ENCODE measurements at regions not wholly inside any gene's neighbourhood (a gene's known extent, or its start where the extent isn't known, plus 50 kb on each side); places are given as distances from the start of the nearest gene placed in this dataset.

- no peaks in the 10 kb centered on the region for H3K27me3 Mint-ChIP-seq
- H3K4me1 Mint-ChIP-seq = no peaks in the 10 kb centered on the region
- H3K36me3 Mint-ChIP-seq (ENCODE audit: low read depth) = no peaks in the 10 kb centered on the region
- ATAC-seq (ENCODE audit: low read depth) (no peak), DNase-seq (no peak)
- no peak for TF ChIP-seq CTCF (IDR thresholded peaks at IDR 0.05)
- POLR2A ChIA-PET = no interaction called here
- intact Hi-C loops (cut with micrococcal nuclease) = no loop called here
- no peaks in the 10 kb centered on the region for H3K9me3 Mint-ChIP-seq
- CTCF ChIA-PET = no interaction called here
- H3K27ac Mint-ChIP-seq = no peak overlapping the region
- H3K4me3 Mint-ChIP-seq = no peak overlapping the region
These were observed 75.9 kb downstream of the FOXA2 start for GRCh38 chr20:22508426-22508825.

GRCh38 chr20:22507240-22507961 is 77.0 kb downstream of the FOXA2 start:
- no peak for ATAC-seq (ENCODE audit: low read depth)
- Mint-ChIP-seq H3K4me1 (no peaks in the 10 kb centered on the region), H3K27me3 (no peaks in the 10 kb centered on the region), H3K27ac (no peak overlapping the region), H3K9me3 (no peaks in the 10 kb centered on the region), H3K36me3 (ENCODE audit: low read depth) (no peaks in the 10 kb centered on the region), H3K4me3 (no peak overlapping the region)
- POLR2A ChIA-PET = no interaction called here
- CTCF ChIA-PET = no interaction called here
- intact Hi-C loops (cut with micrococcal nuclease) = no loop called here
- DNase-seq = no peak
- no peak for TF ChIP-seq CTCF (IDR thresholded peaks at IDR 0.05)

- Mint-ChIP-seq H3K27ac (no peak overlapping the region), H3K36me3 (ENCODE audit: low read depth) (no peaks in the 10 kb centered on the region), H3K4me3 (no peak overlapping the region), H3K9me3 (no peaks in the 10 kb centered on the region), H3K27me3 (no peaks in the 10 kb centered on the region), H3K4me1 (no peaks in the 10 kb centered on the region)
- ChIA-PET CTCF (no interaction called here), POLR2A (no interaction called here)
- ATAC-seq (ENCODE audit: low read depth) = no peak
- no peak for TF ChIP-seq CTCF (IDR thresholded peaks at IDR 0.05)
- intact Hi-C loops (cut with micrococcal nuclease) = no loop called here
- DNase-seq = no peak
These were observed 77.5 kb downstream of the FOXA2 start for GRCh38 chr20:22506827-22507226.

GRCh38 chr20:22504829-22505377 is 79.5 kb downstream of the FOXA2 start:
- Mint-ChIP-seq H3K36me3 (ENCODE audit: low read depth) (no peaks in the 10 kb centered on the region), H3K9me3 (no peaks in the 10 kb centered on the region), H3K4me3 (no peak overlapping the region), H3K4me1 (no peaks in the 10 kb centered on the region), H3K27ac (no peak overlapping the region), H3K27me3 (no peaks in the 10 kb centered on the region)
- intact Hi-C loops (cut with micrococcal nuclease) = no loop called here
- DNase-seq (no peak), ATAC-seq (ENCODE audit: low read depth) (no peak)
- ChIA-PET POLR2A (no interaction called here), CTCF (no interaction called here)
- TF ChIP-seq CTCF (IDR thresholded peaks at IDR 0.05) = no peak

GRCh38 chr20:22503577-22503976 is 80.8 kb downstream of the FOXA2 start:
- intact Hi-C loops (cut with micrococcal nuclease) = no loop called here
- no peak overlapping the region for H3K4me3 Mint-ChIP-seq
- no peaks in the 10 kb centered on the region for H3K36me3 Mint-ChIP-seq (ENCODE audit: low read depth)
- ATAC-seq (ENCODE audit: low read depth) = no peak
- H3K4me1 Mint-ChIP-seq = no peaks in the 10 kb centered on the region
- no peak for TF ChIP-seq CTCF (IDR thresholded peaks at IDR 0.05)
- no peaks in the 10 kb centered on the region for H3K9me3 Mint-ChIP-seq
- no peak for DNase-seq
- H3K27ac Mint-ChIP-seq = no peak overlapping the region
- H3K27me3 Mint-ChIP-seq = no peaks in the 10 kb centered on the region
- ChIA-PET CTCF (no interaction called here), POLR2A (no interaction called here)
